Activated CD8-positive, alpha-beta memory T cell treated with anti-CD3 and anti-CD28 coated beads for 36 hours (primary cell): ENCODE measurements at regions not wholly inside any gene's neighbourhood (a gene's known extent, or its start where the extent isn't known, plus 50 kb on each side); places are given as distances from the start of the nearest gene placed in this dataset.

Experiments
- CTCF ChIA-PET: fragments of 350-600 bp; sonication (Branson Sonifier 250); formaldehyde crosslinking; loops from one replicate; lab custom pipeline; 2021; ENCODE audit warnings: antibody characterized with exemption; lab: Charles Lee
- POLR2A ChIA-PET: fragments of 350-600 bp; sonication (Branson Sonifier 250); formaldehyde crosslinking; loops from one replicate; lab custom pipeline; 2021; ENCODE audit warnings: antibody characterized with exemption; lab: Charles Lee

DNA sequence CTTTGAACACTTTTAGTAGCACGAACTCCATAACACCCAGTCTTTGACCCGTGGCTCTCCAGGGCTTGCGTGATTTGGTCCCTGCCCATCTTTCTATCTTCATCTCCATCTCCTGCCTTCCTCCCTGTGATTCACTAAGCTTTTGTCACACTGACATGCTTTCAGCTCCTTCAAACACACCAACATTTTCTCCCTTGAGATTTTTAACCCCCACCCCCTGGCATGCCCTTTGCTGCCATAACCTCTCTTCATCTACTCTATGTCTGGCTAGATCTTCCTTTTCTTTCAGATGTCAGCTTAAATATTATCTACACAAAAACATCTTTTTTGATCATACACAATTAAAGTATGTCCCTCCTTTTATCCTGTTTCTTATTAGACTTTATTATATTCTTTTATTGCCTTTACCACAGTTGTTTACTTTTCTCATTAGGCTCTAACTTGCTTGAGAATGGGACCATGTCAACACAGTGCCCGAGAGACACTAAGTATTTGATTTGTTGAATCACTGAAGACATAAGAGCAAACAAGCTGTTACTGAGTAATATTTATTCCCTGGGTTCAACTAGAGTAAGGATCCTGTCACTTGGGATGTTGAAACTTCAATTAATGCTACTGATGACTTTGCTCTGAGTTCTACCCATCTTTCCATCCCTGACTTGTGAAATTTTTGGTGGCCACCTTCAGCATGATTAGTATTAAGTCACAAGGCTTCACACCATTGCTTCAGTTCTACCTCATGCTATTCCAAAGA lies 387.3 kb downstream of the LRIG3 start:
- POLR2A ChIA-PET, result no interaction called here

DNA sequence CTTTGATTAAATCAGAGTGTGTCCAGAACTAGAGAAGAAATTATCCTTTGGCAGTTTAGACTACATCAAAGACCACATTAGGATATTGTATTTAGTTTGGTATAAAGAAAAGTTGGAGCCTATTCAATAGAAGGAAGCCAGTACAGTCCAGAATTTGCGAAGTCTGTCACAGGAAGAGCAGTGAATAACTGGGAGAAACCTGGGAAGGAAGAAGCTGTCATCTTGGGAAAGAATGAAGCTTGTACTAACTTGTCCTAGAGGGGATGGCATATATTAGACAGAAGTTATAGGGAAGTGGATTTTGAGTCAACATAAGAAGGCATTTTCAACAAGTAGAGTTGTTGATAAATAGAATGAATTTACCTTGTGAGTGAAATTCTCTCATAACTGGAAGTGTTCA lies 386.7 kb downstream of the LRIG3 start:
- ChIA-PET CTCF (no interaction called here), POLR2A (no interaction called here)

More for the DNA sequence above, 387.3 kb downstream of the LRIG3 start:
- CTCF ChIA-PET, result no interaction called here

- ChIA-PET CTCF (no interaction called here), POLR2A (no interaction called here)
Observed at GRCh38 chr12:58537278-58537677, 383.0 kb downstream of the LRIG3 start.

DNA sequence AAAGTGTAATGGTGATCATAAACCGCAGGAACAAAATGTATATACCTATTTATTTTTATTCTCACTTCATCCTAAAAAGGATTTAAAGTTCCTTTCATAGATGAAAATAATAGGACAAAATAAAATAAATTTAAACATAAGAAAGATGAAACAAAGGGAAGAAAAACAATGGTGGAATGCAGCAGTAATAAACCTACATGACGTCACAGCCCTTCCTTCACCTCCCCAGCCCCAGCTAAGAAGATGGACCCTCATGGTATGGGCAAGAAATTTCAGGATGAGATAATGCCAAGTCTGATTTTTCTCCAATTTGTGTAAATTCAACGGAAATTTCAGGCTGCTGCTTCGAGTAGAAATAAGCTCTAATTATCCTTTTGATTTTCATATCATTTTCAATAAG lies 381.0 kb downstream of the LRIG3 start:
- CTCF ChIA-PET, result no interaction called here
- POLR2A ChIA-PET, result no interaction called here

- ChIA-PET CTCF (no interaction called here), POLR2A (no interaction called here)
Observed at GRCh38 chr12:58540480-58541299, 379.6 kb downstream of the LRIG3 start.

DNA sequence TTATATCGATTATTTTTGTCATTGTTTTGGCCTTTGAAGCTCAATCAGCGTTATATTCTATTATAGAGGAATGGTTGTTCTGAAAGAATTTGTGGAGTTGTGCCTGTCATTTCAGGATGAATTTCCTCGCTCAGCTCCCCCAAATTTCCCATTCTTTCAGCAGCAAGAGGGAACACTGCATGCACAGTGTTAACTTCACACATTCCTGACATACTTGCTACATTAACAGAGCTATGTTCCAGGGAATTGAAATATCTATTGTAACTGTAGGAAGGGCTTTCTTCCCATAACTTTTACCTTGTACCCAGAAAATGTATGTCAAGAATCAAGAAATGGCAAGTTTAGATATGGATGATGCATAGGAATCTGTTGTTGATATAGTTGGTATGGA lies 379.0 kb downstream of the LRIG3 start:
- POLR2A ChIA-PET, result no interaction called here
- CTCF ChIA-PET, result no interaction called here

DNA sequence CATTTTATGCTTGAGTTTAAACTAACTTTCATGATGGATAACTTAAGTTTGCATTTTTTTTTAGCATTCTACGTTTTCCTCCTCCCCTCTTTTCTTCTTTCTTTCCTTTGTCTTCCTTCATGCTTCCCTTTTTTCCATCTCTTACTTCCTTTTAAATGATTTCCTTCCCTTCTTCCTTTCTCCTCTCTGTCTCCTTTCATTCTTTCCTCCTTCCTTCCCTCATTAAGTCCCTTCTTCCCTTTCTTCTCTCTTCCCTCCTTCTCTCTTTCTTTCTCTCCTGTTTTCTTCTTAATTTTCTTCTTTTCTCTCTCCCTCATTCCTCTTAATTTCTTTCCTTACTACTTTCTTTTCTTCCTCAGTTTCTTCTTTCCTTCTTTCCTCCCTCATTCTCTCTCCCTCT lies 376.0 kb downstream of the LRIG3 start:
- ChIA-PET POLR2A (no interaction called here), CTCF (no interaction called here)

- ChIA-PET POLR2A (no interaction called here), CTCF (no interaction called here)
Observed at GRCh38 chr12:58547217-58547616, 373.1 kb downstream of the LRIG3 start.

DNA sequence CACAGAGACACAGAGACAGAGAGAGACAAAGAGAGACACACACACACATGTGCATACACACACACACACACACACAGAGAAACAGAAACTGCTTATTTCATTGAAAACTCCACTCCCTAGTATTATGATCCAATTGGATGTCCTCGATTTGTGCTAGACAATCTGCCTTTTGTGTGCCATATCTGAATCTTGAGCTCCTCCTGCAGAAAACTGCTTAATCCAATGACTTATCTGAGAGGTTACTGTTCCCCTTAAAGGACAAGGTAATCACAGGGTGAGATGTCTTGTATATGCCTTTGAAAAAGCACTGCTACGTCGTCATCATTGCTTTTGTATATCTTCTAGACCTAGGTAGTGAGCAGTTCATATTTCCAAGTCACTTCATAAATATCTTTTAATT lies 371.5 kb downstream of the LRIG3 start:
- ChIA-PET CTCF (no interaction called here), POLR2A (no interaction called here)

GRCh38 chr12:58554522-58555157 lies 365.7 kb downstream of the LRIG3 start:
- POLR2A ChIA-PET, result no interaction called here
- CTCF ChIA-PET, result no interaction called here

- ChIA-PET CTCF (no interaction called here), POLR2A (no interaction called here)
Observed at GRCh38 chr12:58557171-58557570, 363.1 kb downstream of the LRIG3 start.

DNA sequence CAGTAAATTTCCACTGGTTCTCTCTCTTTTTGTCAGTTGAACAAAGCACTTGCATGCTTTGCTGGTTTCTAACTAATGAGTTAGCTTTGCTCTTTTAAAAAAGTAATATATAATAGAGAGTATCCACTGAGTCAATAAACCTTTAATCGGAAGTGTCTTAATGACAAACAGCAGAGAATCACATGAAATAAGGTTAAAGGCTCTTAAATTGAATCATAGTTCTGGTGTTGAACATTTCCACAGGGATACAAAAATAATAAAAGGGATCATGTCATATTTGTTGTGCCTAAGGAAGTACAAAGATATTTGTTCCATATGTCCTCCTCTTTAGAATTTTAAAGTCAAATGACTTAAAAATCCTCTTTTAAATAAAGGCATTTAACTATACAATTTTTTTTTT lies 362.6 kb downstream of the LRIG3 start:
- ChIA-PET CTCF (no interaction called here), POLR2A (no interaction called here)

GRCh38 chr12:58563621-58564020 lies 356.7 kb downstream of the LRIG3 start:
- POLR2A ChIA-PET, result no interaction called here
- CTCF ChIA-PET, result no interaction called here

- POLR2A ChIA-PET, result no interaction called here
- CTCF ChIA-PET, result no interaction called here
Observed at GRCh38 chr12:58564721-58565120, 355.6 kb downstream of the LRIG3 start.

GRCh38 chr12:58566599-58566998 lies 353.7 kb downstream of the LRIG3 start:
- CTCF ChIA-PET, result no interaction called here
- POLR2A ChIA-PET, result no interaction called here

GRCh38 chr12:58567189-58567588 lies 353.1 kb downstream of the LRIG3 start:
- ChIA-PET CTCF (no interaction called here), POLR2A (no interaction called here)

DNA sequence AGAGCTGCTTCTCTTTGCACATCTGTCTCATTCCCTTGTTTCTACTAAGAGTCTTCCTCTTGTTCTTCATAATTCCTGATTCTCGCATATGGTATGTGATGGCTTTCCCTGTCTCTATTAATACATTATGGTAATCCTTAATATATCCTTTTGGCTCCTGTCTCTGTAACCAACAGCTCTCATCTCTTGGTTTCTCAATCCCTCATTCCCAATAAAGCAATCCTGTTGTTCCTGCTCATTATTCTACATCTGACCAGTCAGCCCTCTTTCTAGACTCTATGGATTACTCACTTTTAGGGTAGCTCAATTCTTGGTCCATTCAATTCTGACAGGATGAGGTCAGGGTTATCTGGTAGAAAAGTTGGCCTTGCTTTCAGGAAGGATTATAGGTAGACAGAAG lies 349.9 kb downstream of the LRIG3 start:
- ChIA-PET CTCF (no interaction called here), POLR2A (no interaction called here)

GRCh38 chr12:58575256-58575655 lies 345.0 kb downstream of the LRIG3 start:
- CTCF ChIA-PET, result no interaction called here
- POLR2A ChIA-PET, result no interaction called here

DNA sequence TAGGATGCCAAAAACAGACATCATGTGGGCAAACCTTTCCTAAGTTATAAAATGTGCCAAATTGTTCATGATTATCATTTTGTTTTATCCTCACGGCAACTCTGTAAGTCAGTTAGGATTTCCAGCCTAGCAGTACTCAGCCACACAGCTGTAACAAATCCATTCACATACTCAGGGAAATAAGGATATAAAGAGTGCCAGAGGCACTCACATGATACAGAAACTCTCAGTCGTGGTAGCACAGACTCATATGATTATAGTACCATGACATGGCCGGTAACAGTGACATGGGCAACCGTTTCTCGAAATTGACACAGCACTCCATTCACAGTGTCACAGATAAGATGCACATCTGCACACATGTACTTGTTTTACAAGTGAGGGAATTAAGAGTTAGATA lies 344.2 kb downstream of the LRIG3 start:
- POLR2A ChIA-PET, result no interaction called here
- CTCF ChIA-PET, result no interaction called here

GRCh38 chr12:58576916-58577315 lies 343.4 kb downstream of the LRIG3 start:
- ChIA-PET CTCF (no interaction called here), POLR2A (no interaction called here)

DNA sequence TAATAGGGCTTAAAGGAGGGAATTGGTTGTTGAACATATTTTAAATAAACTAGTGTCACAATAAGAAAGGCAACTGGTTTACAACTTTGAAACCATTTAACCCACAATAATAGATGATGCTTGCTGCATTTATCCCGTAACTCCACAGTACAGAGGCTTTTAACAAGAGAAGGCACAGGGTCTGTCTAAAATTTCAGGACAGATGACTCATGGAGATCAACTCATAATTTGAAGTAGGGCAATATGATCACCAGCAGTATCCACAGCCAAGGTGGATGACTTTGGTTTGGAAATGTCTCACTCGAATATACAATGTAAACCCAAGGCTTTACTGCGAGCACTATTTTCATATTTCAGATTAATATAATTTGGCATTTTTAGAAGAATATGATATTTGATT lies 340.2 kb downstream of the LRIG3 start:
- POLR2A ChIA-PET, result no interaction called here
- CTCF ChIA-PET, result no interaction called here
